HG02973 (cell line): ENCODE measurements at regions not wholly inside any gene's neighbourhood (a gene's known extent, or its start where the extent isn't known, plus 50 kb on each side); places are given as distances from the start of the nearest gene placed in this dataset.

ENCODE experiments used
- ATAC-seq: cut with Tn5 transposase; IDR thresholded peaks from one replicate; pipeline ENCODE4 v1.9.1; 2021; ENCODE audit warnings: moderate library complexity; ENCODE audit not compliant: unreplicated experiment

DNA sequence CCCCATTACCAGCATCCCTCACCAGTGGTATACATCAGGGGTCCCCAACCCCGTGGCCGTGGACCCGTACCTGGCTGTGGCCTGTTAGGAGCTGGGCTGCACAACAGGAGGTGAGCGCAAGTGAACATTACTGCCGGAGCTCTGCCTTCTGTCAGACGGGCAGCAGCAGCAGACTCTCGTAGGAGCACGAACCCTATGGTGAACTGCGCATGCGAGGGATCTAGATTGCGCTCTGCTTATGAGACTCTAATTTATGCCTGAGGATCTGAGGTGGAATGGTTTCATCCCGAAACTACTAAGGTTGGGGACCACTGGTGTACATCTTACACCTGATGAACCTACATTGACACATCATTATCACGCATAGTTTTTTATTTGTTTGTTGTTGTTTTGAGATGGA lies 52.8 kb upstream of the DHX15 start:
- ATAC-seq = no peak

DNA sequence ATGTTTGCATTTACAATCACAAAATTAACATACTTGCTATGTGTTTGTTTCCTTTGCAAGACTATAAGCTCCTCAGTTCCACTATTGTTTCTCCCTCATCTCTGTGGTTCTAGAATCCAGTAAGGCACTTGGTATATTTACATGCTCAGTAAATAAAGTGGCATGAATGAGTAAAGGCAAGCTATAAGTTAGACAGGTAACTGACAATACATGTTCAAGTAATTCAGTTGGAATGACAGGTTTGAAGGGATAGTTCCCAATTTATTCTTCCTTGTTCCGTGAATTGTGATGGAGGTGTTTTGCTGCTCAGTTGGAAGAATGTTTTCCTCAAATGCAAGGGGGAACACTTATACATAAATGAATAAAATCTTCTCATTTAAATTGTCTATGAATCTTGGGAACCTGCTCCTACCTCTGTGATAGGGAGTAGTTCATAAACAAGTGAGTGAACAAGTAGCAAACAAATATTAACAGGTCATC lies 54.1 kb upstream of the DHX15 start:
- no peak for ATAC-seq

DNA sequence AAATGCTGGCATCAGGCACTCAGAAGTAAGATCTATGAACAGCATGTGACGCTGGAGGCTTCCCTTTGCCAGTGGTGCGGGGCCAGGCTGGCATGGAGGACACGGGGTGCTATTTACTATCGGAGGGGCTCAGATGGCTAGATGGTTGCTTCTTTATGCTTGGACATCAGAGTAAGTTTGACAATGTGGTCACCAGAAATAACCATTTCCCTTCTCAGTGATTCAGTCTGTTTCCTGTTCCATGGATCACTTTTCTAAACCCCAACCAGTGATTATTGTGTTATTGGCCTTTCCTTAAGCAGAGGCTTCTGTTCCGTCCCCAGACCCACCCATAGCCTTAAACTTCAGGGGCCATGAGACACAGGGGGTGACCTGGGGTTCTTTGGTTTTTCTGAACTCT lies 55.4 kb upstream of the DHX15 start:
- no peak for ATAC-seq

DNA sequence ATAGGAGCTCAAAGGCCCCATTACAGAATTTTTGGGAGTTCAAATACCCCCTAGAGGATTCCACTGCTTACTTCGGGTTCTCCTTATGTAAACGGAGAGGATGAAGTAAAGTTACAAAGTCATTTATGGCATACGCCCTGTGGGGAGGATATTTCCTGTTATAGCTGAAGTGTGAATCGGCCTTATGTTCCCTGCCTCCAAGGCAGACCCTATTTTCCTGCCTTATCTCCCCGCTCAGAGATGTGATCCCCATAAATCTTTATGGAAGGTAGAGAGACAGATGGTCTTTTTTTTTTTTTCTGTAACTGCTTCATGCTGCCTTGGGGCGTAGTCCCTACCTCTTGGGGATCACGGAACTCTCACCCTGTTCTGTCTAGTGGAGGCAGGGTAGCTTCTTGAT lies 56.0 kb upstream of the DHX15 start:
- ATAC-seq = no peak

DNA sequence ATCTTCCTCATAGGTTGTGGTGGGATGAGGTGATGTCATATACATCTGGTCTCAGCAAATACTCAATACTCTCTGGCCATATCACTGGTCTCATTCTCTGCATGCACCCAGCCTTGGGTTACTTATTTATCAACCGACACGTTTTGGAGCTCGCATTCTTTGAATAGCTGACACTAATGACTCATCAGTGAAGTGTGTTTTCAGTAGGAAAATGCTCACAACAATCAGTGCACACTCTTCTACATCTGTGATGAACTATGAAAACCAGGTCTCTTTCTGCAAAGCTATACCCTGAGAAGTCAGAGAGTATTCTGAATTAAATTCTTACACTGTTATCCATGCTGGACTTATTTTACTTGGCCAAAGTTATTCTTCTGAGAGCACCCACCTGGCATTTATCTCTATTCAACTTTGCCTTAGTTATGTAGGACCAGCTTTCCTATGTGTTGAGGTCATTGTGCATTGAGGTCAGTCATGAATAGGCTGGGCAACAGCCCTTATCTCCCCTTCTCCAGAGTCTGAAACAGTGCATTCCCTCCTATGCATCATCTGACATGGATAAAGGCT lies 58.7 kb upstream of the DHX15 start:
- ATAC-seq = no peak

DNA sequence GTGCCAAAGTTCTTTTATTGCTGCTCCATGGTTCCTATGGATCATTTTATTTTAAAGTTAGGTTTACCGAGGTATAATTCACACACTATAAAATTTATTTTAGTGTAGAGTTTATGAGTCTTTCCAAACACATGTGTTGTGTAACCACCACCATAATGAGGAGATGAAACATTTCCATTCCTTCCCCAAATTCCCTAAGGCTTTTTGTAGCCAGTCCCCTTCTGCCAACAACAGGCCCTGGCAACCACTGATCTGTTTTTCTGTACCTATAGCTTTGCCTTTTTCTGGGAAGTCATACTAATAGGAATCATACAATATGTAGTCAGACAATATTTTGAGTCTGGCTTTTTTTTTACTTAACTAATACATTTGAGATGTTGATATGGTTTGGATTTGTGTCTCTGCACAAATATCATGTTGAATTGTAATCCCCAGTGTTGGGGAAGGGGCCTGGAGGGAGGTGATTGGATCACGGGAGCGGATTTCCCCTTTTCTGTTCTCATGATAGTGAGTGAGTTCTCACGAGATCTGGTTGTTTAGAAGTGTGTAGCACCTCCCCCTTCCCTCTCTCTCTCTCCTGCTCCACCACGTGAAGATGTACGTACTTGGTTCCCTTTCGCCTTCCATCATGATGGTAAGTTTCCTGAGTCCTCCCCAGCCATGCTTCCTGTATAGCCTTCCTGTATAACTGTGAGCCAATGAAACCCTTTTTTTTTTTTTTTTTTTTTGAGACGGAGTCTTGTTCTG lies 59.6 kb upstream of the DHX15 start:
- ATAC-seq = no peak

DNA sequence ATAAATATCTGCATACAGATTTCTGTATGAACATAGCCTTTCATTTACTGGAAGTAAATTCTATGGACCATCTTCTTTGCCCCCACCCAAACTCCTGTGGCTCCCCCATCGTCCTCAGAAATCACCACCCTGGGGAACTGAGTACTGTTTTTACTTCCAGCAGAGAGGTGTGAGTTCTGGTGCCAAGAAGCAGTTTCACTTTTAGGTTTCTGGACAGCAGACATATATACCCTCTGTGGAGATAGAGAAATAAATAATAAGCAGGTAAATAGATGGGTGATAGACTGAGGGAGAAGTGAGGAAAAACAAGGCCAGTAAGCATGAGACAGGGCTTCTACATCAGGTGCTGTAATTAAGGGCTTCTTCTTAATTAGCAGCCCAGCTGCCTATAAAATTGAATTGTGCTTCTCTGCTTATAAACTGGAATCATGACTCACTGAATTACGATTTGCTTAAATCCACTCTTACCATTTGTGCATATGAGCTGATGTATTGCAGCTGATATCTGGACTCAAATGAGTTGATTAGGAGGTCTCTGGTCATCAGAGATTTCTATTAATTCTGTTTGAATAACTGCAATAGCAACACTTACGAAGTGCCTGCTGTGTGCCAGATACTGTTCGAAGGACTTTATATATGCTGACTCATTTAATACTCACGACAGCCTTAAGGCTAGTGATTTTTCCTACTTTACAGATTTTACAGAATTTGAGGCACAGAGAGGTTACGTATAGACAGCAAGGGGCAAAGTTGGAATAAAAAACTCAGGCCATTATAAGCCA lies 60.8 kb upstream of the DHX15 start:
- ATAC-seq = no peak

DNA sequence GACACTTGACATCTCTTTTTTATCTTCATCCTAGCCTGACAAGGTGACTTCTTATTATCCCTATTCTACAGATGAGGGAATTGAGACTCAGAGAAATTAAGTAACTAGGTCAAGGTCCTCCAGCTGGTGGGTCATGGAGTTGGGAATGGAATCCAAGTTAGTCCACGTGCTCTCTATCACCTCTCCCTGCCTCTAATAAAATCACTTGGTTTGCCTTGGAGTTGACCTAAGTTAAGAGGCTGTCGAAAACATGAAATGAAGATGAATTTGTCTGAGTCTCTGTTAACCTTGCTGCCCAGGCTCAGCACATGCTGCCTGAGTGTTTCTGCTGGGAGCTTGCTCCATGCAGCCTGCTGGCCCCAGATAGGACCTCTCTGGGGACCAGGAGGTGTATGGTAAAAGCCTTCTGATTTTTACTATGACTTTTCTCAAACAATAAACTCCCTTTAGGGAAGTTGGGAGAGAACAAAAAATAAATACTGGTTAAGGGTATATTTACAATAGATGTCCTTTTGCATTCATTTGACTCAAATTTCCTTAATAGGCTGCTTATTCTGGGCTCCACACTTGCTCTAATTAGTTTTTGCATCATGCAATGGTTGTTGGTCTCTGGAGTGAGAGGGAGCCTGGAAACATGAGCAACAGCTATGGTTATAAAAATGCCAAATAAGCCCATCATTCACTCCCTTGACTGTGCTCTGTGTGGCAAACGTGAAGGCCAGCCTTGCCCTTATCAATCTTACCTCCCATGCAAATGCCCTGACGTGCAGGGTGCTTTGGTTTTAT lies 61.6 kb upstream of the DHX15 start:
- no peak for ATAC-seq

DNA sequence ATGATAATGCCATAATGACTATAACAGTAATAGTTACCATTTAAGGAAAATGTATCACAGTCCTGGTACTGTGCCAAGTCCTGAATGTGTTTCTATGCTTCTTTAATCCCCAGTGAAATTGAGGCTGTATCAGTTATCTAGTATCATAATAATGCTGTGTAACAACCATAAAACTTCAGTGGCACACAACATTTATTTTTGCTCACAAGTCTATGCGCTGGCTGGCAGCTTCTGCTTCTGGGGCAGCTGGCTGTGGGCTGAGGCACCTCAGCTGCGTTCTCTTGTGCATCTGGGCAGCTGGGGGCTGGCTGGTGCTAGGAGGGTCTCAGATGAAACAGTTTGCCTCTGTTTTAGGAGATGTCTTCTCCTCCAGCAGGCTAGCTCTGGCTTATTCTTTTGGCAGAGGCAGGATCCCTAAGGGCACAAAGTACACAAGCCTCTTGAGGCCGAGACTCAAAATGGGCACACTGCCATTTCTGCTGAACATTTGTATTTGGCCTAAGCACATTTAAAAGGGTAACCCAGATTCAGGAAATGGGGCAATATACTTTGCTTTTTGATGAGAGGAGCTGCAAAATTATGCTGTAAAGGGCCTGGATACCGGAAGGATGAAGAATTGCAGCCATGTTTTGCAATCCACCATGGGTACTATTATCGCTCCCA lies 62.6 kb upstream of the DHX15 start:
- ATAC-seq = no peak

DNA sequence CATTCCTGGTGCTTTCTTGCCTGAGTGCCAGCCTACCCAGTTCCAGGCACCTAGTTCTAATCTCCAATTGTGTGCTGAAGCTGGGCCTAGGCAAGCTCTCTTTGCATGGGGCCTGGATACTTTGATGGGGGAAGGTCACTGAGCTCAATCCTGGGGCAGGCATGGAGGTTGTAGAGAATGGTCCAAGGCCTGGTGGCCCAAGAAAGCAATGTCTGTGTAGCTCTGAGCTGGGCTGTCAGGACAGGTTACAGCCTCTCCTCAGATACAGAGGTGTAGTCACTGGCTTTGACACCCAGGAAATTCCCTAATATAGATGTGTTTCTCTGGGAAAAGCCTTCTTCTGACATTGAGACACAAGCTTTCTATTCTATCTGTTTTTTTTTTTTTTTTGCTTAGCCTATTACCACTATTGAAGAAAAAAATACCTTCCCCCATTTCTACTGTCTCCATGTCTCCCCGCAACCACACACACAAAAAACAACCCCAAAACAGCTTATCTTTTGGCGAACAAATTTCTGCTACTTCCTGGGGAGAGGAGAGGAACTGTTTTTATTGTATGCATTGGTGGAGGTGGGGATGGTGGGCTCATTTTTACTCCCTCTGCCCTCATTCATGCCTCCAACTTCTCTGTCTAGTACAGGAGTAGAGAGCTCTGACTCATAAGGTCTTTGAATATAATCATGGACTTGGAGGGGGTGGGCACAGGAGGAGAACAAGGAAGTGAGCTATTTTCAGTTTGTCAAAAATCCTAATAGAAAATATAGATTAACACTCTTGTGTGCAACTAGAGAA lies 66.7 kb upstream of the DHX15 start:
- ATAC-seq = no peak

DNA sequence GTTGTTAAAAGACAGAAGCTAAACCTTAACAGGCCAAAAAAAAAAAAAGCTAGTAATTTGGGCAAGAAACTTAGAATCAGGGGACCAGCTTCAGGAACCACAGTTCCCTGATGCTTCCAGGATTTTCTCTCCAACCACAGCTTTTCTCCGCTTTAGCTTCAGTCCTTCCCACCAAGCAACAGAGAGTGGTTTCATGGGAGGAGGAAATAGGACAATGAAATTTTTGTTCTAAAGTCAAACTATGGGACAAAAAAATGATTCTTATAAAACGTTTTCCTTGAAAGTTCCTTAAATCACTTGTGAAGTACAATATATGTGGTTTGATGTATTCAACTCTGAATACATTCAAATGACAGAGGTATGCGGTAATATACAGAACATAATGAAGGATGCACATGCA lies 71.0 kb upstream of the DHX15 start:
- ATAC-seq = no peak

DNA sequence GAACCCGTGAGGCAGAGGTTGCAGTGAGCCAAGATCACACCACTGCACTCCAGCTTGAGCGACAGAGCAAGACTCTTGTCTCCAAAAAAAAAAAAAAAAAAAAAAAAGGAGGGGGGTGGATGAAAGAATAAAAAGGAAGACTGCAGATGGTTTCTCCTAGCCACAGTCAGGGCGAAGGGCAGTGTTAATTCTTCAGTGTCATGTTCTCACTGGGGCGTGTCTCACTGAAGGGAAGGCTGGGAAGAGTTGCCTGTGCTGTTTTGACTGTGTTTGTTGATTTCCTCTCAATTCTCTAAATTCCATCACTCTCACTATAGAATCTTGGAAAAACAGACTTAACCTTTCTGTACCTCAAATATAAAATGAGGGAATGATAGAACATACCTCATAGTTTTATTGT lies 71.6 kb upstream of the DHX15 start:
- ATAC-seq = no peak

DNA sequence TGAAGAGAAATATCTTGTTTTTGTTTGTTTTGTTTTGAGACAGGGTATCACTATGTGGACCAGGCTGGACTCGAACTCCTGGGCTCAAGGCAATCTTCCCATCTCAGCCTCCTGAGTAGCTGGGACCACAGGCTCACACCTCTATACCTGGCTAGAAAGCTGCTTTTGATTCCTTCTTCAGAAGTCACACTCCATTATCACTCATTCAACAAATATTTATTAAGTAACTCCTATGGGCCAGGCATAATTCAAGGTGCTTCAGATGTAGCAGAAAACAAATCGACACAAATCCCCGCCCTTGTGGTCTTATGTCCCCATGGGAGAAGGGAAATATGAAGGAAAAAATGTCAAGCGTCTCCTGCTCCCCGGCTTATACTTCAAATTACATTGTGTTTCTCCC lies 72.6 kb upstream of the DHX15 start:
- no peak for ATAC-seq

DNA sequence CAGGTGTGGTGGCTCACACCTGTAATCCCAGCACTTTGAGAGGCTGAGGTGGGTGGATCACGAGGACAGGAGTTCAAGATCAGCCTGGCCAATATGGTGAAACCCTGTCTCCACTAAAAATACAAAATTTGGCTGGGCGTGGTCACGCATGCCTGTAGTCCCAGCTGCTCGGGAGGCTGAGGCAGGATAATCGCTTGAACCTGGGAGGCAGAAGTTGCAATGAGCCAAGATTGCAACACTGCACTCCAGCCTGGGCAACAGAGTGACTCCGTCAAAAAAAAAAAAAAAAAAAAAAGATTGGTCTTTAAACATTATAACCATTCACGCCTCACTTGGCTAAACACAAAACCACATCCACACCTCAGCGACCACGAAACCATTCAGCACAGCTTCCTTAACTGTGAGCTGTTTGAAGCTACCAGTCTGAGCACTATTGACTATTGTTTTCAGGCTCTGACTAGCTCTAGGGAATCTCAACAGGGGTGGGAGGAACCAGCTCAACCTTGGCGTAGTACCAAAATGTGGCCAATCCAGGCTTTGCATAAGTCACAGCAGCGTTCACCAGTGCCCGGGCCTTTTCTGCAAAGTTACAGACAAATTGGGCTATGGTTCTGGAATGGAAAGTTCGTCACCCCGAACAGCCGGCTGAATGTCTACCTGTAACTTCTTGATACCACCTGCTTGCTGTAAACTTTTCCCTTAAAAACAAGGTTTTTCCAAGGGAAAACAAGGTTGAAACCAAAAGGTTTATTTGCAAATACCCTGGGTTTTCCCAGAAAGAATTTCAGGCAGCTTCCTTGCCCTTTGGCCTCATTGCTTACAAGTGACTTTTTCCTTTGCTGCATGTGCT lies 73.6 kb upstream of the DHX15 start:
- ATAC-seq = peak; percentile 95

DNA sequence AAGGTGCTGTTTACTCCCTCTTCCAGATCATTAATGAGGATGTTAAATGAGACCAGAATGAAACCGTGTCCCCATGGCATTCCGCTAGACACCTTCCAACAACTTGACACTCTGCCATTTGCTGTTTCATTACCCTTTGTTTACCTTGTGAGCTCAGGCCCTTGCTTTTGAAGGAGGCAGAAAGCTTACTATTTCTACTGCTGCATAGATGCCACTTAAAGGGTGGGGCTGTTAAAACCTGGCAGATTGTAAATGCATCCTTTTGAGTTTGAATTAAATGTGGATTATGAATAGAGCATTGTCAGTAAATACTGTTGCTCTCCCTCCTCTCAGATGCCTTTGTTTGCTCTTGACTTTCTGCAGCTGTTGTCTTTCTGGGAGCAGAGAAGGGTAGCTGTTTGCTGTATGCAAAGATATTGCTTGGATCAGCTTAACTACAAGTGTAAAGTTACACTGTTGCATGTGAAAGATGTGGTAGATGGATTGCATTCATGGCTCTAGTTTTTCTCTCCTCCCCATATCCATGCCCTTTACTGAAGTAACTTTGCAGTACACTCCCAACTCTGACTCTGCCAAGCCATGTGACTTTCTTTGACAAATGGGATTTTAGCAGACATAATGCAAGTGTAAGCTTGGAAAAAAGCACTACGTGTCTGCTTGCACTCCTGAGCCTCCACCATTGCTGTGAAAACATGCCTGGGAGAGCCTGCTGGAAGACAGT lies 75.0 kb upstream of the DHX15 start:
- no peak for ATAC-seq

DNA sequence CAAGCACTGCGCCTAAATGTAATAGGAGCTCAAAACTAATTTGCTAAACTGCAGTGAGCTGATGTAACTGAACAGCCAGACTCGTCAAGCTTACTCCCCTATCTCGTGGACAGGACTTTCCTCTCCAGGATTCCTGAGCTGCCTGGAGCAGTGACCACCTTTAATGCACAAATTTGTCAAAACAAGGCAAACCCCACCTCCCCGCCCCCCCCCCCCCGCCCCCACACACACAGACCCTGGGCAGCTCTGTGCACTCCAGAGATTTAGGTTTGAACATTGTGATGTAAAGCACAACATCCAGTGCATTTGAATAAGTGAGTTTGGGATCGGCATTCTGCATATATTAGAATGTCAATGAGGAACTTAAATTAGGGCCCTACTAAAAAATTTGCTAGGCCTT lies 77.7 kb upstream of the DHX15 start:
- ATAC-seq = no peak

DNA sequence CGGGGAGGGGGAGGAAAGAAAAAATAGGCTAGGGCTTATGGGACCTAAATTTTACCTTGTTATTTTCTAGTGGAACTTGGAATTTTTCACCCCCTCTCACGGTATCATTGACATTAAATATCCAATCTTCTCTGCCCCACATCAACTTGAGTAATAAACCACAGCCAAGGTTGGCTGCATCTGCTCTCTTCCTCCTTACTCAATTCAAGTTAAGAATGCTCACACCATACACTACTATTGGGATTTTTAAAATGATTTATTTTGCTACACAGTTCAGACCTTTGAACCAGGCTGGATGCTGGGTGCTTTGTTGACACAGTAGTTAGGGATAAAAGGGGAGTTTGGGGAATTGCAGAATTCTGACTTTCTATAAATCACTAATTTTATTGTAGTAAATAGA lies 78.2 kb upstream of the DHX15 start:
- no peak for ATAC-seq

DNA sequence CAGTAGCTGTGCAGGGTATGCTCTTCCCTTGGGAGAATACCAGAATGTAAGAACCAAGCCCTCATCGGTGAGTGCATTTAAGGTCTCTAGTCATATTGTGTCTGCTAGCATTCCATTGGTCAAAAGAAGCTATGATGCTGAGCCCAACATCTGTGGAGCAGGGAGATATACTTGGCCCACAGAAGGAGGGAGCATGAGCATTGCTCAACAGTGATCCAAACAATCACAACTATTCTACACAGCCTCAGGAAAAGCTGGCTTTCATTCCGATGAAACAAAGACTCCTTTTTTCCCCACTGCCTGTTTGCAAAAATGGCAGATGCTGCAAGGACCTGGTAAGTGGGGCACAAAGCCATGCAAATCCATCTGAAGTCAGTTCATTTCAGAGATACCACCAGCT lies 80.6 kb upstream of the DHX15 start:
- ATAC-seq = no peak
